Activated CD4-positive, alpha-beta memory T cell treated with anti-CD3 and anti-CD28 coated beads, Interleukin-2, amount 10 ng/mL, durations not matched to agents 7 days and 5 days (primary cell): ENCODE measurements at regions not wholly inside any gene's neighbourhood (a gene's known extent, or its start where the extent isn't known, plus 50 kb on each side); places are given as distances from the start of the nearest gene placed in this dataset.

Experiments
- CTCF ChIA-PET: fragments of 350-600 bp; sonication (Branson Sonifier 250); formaldehyde crosslinking; loops from one replicate; lab custom pipeline; 2021; ENCODE audit warnings: antibody characterized with exemption, inconsistent platforms; lab: Charles Lee
- POLR2A ChIA-PET: fragments of 350-600 bp; sonication (Branson Sonifier 250); formaldehyde crosslinking; loops from one replicate; lab custom pipeline; 2021; ENCODE audit warnings: antibody characterized with exemption; lab: Charles Lee
- DNase-seq: peaks from one replicate; pipeline ENCODE4 v3.0.0-alpha.2; 2020
- H3K27ac Mint-ChIP-seq: one replicate; pipeline ENCODE4 v1.8.0; 2021; ENCODE audit warnings: mild to moderate bottlenecking, mixed read lengths
- H3K27me3 Mint-ChIP-seq: one replicate; pipeline ENCODE4 v1.8.0; 2021; ENCODE audit warnings: mixed read lengths
- H3K36me3 Mint-ChIP-seq: one replicate; pipeline ENCODE4 v1.8.0; 2021; ENCODE audit warnings: low read depth, mixed read lengths
- H3K4me1 Mint-ChIP-seq: one replicate; pipeline ENCODE4 v1.8.0; 2021; ENCODE audit warnings: mixed read lengths
- H3K4me3 Mint-ChIP-seq: one replicate; pipeline ENCODE4 v1.8.0; 2021; ENCODE audit warnings: mild to moderate bottlenecking, mixed read lengths
- H3K9me3 Mint-ChIP-seq: one replicate; pipeline ENCODE4 v1.8.0; 2021; ENCODE audit warnings: mixed read lengths

- Mint-ChIP-seq H3K4me3 (no peak overlapping the region), H3K4me1 (peaks cover 22% of the 10 kb centered on the region), H3K9me3 (peaks cover 9% of the 10 kb centered on the region), H3K36me3 (peaks cover 7% of the 10 kb centered on the region), H3K27me3 (no peaks in the 10 kb centered on the region), H3K27ac (no peak overlapping the region)
- ChIA-PET POLR2A (no interaction called here), CTCF (no interaction called here)
- no peak for DNase-seq
Measured at GRCh38 chr3:59565125-59565524, 515.3 kb upstream of the CFAP20DC start.

DNA sequence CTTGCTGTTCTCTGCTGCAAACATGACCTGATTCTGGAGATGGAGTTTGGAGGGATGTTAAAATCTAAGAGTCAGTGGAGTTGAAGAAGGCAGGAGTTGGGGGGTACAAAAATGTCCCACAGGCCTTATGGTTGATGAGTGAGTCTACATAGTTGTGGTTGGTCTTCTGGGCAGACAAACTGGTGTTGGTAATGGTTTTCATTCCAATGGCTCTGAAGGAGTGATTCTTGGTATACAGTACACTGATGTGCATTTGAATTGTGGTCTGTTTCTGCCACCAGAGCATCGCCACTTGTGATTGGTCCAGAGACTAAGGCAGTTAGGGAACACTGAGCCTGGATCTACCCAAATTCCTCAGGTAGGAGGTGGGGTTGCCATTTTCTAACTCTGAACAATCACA lies 514.1 kb upstream of the CFAP20DC start:
- H3K36me3 Mint-ChIP-seq: peaks cover 7% of the 10 kb centered on the region
- POLR2A ChIA-PET: no interaction called here

DNA sequence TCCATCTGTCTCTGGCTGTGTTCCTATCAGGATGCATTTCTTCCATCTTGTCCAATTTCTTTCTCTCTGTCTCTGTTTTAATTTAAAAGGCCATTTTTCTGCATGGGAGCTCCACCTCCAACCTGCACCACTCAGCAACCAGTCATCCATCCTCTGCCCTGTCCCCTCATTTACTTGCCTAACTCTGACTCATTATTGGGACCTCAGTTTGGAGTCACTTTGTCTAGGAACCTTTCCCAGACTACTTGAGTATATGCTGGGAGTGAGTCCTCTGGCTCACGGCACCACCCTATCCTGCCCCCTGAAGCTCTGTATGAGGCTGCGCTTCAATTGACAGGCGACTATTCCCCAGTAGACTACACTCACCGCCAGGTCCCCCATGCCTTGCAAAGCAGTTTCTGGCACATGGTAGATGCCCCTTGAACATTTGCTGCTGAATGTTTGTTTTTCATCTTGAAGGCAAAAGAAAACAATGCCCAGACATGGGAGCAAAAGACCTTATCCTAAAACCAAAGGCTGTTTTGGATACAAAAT lies 513.3 kb upstream of the CFAP20DC start:
- no peaks in the 10 kb centered on the region for H3K27me3 Mint-ChIP-seq
- H3K4me3 Mint-ChIP-seq: no peak overlapping the region
- ChIA-PET CTCF (no interaction called here), POLR2A (no interaction called here)
- peaks cover 9% of the 10 kb centered on the region for H3K9me3 Mint-ChIP-seq
- peaks cover 7% of the 10 kb centered on the region for H3K36me3 Mint-ChIP-seq
- no peak overlapping the region for H3K27ac Mint-ChIP-seq
- peaks cover 36% of the 10 kb centered on the region for H3K4me1 Mint-ChIP-seq
- no peak for DNase-seq

More for the DNA sequence above, 514.1 kb upstream of the CFAP20DC start:
- no peaks in the 10 kb centered on the region for H3K27me3 Mint-ChIP-seq
- H3K27ac Mint-ChIP-seq: no peak overlapping the region
- H3K4me1 Mint-ChIP-seq: peaks cover 34% of the 10 kb centered on the region
- peaks cover 9% of the 10 kb centered on the region for H3K9me3 Mint-ChIP-seq
- no peak overlapping the region for H3K4me3 Mint-ChIP-seq
- CTCF ChIA-PET: no interaction called here
- DNase-seq: no peak

DNA sequence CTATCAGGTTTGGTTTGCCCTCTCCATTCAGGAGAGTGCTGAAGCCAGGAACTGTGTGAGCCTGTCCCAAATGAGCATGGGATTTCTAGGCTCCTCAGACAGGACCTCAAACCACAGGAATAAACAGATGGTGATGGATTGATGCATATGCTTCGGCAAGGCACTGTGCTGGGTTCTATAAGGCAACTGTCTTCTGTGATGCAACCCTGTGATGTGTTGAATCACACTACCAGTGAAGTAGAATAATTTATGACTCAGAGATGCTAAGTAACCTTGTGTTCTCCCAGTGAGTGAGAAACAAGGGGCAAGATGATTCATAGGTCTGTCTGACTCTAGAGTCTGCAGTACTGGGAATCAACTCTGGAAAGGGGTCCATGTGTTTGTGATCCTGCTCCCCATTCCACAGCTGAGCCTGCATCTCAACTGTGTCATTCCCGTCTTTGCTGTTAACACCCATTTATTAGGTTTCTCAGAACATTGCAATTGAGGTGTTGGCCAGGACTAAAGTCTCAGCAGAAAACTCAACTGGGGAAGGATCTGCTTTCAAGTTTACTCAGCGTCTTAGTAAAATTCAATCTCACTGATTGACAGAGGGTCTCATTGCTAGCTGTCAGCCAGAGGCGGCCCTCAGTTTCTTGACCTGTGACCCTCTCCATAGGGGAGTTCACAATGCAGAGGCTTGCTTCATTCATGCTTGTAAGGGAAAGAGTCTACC lies 510.1 kb upstream of the CFAP20DC start:
- DNase-seq: no peak
- Mint-ChIP-seq H3K4me3 (no peak overlapping the region), H3K27me3 (no peaks in the 10 kb centered on the region), H3K9me3 (peaks cover 12% of the 10 kb centered on the region), H3K27ac (peak overlapping the region; percentile 47), H3K36me3 (peaks cover 7% of the 10 kb centered on the region), H3K4me1 (peaks cover 18% of the 10 kb centered on the region)
- ChIA-PET POLR2A (no interaction called here), CTCF (interaction anchor here (0.7 kb wide), 1 partner anchor 346 kb away, joined by 3 read pairs; no protein-coding TSS in a partner anchor)

DNA sequence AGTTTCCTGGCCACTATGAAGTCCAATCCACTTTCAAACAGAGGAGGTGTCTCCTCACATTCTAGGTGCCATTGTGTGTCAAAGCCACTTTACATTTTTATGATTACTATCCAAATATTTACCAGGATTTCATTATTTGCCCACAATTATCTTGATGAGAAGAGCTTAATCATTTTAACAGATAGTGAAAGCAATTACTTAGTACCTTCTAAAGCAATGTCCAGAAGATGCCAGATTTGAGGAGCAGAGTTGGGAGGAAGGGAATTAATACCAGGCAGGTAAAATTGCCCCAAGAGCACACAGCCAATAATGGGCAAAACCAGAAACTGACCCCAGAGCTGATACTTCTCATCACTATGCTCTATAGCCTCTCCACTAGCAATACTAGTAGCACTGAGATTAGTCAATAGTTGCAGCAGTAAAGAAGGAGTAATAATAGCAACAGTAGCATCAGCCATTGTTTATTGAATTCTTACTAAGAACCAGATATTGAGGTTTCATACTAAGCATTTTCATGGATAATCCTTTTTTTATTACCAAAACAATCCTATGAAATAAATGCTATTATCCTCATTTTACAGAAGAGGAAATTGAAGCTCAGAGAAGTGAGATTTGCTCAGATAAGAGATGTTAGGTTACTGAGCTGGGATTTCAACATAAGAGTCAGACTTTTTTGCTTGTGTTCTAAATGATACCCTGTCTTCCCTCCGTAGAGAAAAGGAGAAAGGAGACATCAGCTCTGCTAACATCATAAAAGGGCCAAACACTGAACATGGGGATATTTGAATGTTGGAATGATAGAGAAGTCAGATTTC lies 509.3 kb upstream of the CFAP20DC start:
- ChIA-PET POLR2A (no interaction called here), CTCF (interaction anchor here (0.7 kb wide), 1 partner anchor 345 kb away, joined by 3 read pairs; no protein-coding TSS in a partner anchor)
- no peak for DNase-seq
- H3K27ac Mint-ChIP-seq: peak overlapping the region; percentile 47
- peaks cover 7% of the 10 kb centered on the region for H3K36me3 Mint-ChIP-seq
- H3K27me3 Mint-ChIP-seq: no peaks in the 10 kb centered on the region
- H3K9me3 Mint-ChIP-seq: peaks cover 12% of the 10 kb centered on the region
- H3K4me3 Mint-ChIP-seq: no peak overlapping the region
- peaks cover 18% of the 10 kb centered on the region for H3K4me1 Mint-ChIP-seq

- no peaks in the 10 kb centered on the region for H3K36me3 Mint-ChIP-seq
- peaks cover 16% of the 10 kb centered on the region for H3K4me1 Mint-ChIP-seq
- no peak overlapping the region for H3K27ac Mint-ChIP-seq
- H3K27me3 Mint-ChIP-seq: peaks cover 2% of the 10 kb centered on the region
- DNase-seq: no peak
- ChIA-PET POLR2A (interaction anchor here (1.0 to 1.3 kb wide), 2 partner anchors 11 to 104 kb away, joined by 3 to 4 read pairs; no protein-coding TSS in a partner anchor), CTCF (no interaction called here)
- H3K4me3 Mint-ChIP-seq: no peak overlapping the region
- H3K9me3 Mint-ChIP-seq: peaks cover 2% of the 10 kb centered on the region
Measured at GRCh38 chr3:59555593-59556315, 505.9 kb upstream of the CFAP20DC start.

GRCh38 chr3:59553076-59553475 lies 503.3 kb upstream of the CFAP20DC start:
- H3K4me3 Mint-ChIP-seq: no peak overlapping the region
- no peak overlapping the region for H3K27ac Mint-ChIP-seq
- H3K36me3 Mint-ChIP-seq: no peaks in the 10 kb centered on the region
- CTCF ChIA-PET: interaction anchor here (1.1 kb wide), 1 partner anchor 23 kb away, joined by 3 read pairs; no protein-coding TSS in a partner anchor
- peaks cover 2% of the 10 kb centered on the region for H3K27me3 Mint-ChIP-seq
- H3K4me1 Mint-ChIP-seq: no peaks in the 10 kb centered on the region
- POLR2A ChIA-PET: no interaction called here
- H3K9me3 Mint-ChIP-seq: peaks cover 2% of the 10 kb centered on the region
- no peak for DNase-seq

DNA sequence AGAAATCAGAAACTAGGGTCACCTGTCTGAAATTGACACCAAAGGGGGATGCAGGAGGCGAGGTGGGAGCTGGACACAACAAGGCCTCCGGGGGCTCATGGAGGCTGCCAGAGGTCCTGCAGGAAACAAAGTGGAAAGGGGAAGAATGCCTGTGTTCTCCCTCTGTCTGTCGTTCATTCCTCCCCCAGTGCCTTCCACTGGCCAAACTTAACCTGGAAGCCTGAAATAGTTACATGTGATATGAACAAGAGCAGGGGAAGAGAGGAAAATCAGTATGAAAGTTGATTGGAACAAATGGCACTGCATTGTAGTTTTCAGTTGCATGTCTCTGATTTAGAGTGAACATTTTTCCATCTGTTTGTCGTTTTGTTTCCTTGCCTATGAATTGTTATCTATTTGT lies 502.0 kb upstream of the CFAP20DC start:
- no peaks in the 10 kb centered on the region for H3K36me3 Mint-ChIP-seq
- no peak overlapping the region for H3K27ac Mint-ChIP-seq
- H3K9me3 Mint-ChIP-seq: peaks cover 2% of the 10 kb centered on the region
- CTCF ChIA-PET: no interaction called here
- H3K4me3 Mint-ChIP-seq: no peak overlapping the region
- H3K27me3 Mint-ChIP-seq: peaks cover 2% of the 10 kb centered on the region
- DNase-seq: no peak
- POLR2A ChIA-PET: no interaction called here
- no peaks in the 10 kb centered on the region for H3K4me1 Mint-ChIP-seq

- no peak for DNase-seq
- H3K27ac Mint-ChIP-seq: no peak overlapping the region
- H3K4me1 Mint-ChIP-seq: no peaks in the 10 kb centered on the region
- H3K9me3 Mint-ChIP-seq: no peaks in the 10 kb centered on the region
- ChIA-PET CTCF (interaction anchor here (0.5 kb wide), 1 partner anchor 113 kb away, joined by 3 read pairs; no protein-coding TSS in a partner anchor), POLR2A (no interaction called here)
- no peak overlapping the region for H3K4me3 Mint-ChIP-seq
- peaks cover 2% of the 10 kb centered on the region for H3K27me3 Mint-ChIP-seq
- H3K36me3 Mint-ChIP-seq: no peaks in the 10 kb centered on the region
Measured at GRCh38 chr3:59549962-59550361, 500.1 kb upstream of the CFAP20DC start.

DNA sequence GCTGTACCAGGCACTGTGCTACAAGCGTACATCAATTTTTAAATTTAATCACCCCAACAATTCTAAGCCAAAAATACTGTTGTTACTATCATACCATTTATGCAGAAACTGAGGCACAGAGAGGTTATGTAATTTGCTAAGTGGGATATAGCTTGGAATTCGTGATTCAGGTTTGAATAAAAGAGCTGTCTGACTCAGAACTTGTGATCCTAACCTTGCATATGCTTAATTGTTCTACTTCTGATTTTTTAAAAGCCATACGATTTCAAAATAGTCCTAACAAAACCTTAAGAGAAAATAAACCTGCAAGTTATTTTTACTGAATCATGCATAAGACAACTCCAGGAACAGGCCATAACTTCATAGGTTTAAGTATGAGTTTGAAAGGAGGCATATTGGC lies 498.0 kb upstream of the CFAP20DC start:
- no peaks in the 10 kb centered on the region for H3K4me1 Mint-ChIP-seq
- H3K27me3 Mint-ChIP-seq: no peaks in the 10 kb centered on the region
- H3K4me3 Mint-ChIP-seq: no peak overlapping the region
- no peak for DNase-seq
- CTCF ChIA-PET: interaction anchor here (1.0 kb wide), 1 partner anchor 237 kb away, joined by 3 read pairs; no protein-coding TSS in a partner anchor
- no peaks in the 10 kb centered on the region for H3K36me3 Mint-ChIP-seq
- no peaks in the 10 kb centered on the region for H3K9me3 Mint-ChIP-seq
- POLR2A ChIA-PET: no interaction called here
- H3K27ac Mint-ChIP-seq: no peak overlapping the region

- CTCF ChIA-PET: no interaction called here
- Mint-ChIP-seq H3K4me1 (peaks cover 8% of the 10 kb centered on the region), H3K9me3 (no peaks in the 10 kb centered on the region), H3K36me3 (no peaks in the 10 kb centered on the region), H3K27me3 (no peaks in the 10 kb centered on the region), H3K4me3 (no peak overlapping the region), H3K27ac (no peak overlapping the region)
- POLR2A ChIA-PET: no interaction called here
- no peak for DNase-seq
Measured at GRCh38 chr3:59546522-59546921, 496.7 kb upstream of the CFAP20DC start.

- H3K36me3 Mint-ChIP-seq: no peaks in the 10 kb centered on the region
- no peak overlapping the region for H3K4me3 Mint-ChIP-seq
- DNase-seq: no peak
- CTCF ChIA-PET: no interaction called here
- no peaks in the 10 kb centered on the region for H3K27me3 Mint-ChIP-seq
- no peaks in the 10 kb centered on the region for H3K9me3 Mint-ChIP-seq
- peaks cover 15% of the 10 kb centered on the region for H3K4me1 Mint-ChIP-seq
- POLR2A ChIA-PET: no interaction called here
- no peak overlapping the region for H3K27ac Mint-ChIP-seq
Measured at GRCh38 chr3:59545374-59545773, 495.5 kb upstream of the CFAP20DC start.
